Stimulated activated CD8-positive, alpha-beta memory T cell treated with anti-CD3 and anti-CD28 coated beads, Interleukin-4, amount 100 ng/mL, for 24 hours (primary cell): ENCODE measurements at regions not wholly inside any gene's neighbourhood (a gene's known extent, or its start where the extent isn't known, plus 50 kb on each side); places are given as distances from the start of the nearest gene placed in this dataset.
"Not testable (repeated sequence)": the region's sequence is repeated elsewhere in the genome, so short reads cannot be mapped to it uniquely, and the experiment has no call there.

Source experiments
- DNase-seq: peaks from one replicate; pipeline ENCODE4 v3.0.0-alpha.2; 2020; ENCODE audit warnings: low read depth

DNA sequence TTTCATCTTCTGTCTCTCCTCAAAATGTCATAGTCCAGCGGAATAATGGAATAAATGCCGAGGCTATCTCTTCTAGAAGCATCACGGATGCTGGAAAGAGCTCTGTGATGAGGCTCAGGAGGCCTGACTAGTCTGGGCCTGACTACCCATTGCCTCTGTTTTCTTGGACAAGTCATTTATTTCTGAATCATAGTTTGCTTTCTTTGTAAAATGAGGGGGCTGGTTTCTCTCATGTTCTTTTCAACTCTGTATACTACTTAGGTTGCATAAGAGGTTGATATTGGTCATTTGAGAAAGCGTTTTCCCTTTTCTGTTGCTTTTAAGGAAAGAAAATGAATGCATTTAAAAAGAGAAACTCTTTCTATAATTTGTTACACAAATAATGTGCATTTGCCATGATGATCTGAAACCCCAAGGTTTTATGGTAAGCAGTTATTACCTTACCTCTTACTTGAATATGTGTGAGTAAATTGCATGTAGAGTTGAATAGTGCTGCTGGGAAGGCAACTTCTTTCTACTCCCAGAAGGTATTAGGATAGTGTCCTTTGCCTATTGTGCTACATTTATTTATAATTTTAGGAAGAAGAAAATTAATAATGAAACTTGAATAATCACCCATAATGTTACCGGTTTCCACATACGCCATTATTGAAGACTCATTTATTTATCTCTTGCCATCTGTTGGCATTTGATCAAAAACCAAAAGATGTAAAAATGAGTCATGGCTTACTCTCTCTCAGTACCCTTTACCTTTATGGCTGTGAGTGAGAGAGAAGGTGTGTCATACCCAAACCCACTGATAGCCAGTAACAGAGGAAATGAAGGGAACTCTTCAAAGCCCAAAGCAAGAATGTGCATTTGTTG, 179.1 kb downstream of the FASLG start:
- DNase-seq = no peak

DNA sequence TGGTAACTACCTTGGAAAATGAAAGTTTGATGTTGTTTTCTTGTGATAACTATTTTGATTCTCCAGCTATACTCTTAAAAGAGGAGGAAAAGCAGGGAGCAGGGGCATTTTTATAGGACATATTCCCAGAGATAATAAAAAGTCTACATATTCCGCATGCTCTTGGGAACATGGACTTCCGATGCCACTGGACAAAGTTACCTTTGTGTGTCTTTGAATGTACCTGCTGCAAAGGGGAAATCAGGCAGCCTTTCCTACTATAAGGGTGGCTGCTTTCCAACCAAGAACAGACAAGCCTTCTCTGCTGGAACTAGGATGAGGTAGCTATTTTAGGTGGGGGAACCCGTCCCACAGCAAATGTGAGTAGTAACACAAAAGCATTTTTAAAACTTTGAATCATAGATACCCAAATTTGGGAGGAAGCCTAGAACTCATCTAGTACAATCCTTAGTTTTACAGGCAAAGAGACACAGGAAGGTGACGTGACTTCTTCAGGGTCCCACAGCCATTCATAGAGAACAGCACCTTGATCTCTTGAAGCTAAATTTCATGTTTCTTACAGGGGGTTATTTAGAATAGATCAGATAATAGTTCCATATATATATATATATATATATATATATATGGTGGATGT, 179.9 kb downstream of the FASLG start:
- DNase-seq = no peak

DNA sequence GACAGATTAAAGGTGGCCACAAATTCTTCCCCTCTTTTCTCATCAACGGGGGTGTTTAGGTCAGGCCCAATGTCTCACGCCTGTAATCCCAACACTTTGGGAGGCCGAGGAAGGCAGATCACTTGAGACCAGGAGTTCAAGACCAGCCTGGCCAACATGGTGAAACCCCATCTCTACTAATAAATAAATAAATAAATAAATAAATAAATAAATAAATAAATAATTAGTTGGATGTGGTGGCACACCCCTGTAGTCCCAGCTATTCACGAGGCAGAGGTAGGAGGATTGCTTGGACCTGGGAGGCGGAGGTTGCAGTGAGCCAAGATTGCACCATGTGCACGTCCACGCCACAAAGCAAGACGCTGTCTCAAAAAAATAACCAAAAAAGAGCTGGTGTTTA, 180.7 kb downstream of the FASLG start:
- not testable (repeated sequence) for DNase-seq

DNA sequence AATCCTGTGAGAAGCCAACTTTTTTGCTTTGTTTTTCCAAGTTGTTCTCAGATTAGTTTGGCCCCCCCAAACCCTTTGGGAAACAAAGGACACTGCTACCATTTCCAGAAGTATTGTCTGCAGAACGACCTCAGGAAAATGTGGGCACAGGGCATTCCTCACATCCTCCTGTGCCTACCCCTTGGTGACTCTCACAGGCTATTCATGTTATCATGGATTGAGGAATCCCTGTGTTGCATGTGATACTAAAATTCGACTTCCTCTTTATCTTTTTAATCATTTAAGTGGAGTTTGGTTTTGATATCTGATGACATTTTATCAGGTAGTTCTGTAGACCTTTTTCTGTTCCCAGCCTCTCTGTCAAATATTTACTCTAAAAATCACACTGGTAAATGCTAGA, 184.5 kb downstream of the FASLG start:
- no peak for DNase-seq

DNA sequence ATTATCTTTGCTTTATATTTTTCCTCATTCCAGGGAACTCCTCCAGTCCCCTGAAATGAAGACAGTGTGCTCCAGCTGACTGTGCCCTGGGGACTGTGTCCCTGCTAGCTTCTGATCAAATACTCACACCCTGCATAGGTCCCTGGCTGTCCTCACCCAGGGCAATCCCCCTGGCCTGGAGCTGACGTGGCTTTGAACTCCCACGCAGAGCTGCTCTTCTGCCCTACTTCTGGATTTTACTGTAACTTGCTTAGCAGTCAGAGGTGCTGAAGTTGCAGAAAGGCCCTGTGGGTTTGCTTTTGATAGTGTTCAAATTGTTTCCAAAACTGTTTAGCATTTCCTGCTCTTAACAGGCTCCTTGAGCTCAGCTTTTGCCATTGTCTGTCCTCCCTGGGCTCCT, 186.5 kb downstream of the FASLG start:
- peak; percentile 56 for DNase-seq

DNA sequence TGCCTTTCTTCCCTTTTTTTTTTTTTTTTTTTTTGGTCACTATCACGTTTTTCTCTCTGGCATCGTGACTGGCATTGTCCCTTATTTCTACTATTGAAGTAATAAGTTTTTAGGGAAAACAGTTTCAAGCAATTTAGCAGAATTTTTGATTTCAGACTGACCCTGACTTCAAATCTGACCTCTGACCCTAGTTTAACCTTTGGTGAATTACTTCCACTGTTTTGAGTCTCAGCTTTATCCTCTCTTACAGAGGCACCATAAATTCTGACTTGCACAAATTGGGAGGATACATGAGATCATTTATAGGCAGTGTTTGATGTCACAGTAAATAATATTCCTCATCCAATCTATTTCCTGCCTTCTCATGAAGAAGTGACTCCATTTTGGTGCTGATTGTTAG, 187.0 kb downstream of the FASLG start:
- no peak for DNase-seq

DNA sequence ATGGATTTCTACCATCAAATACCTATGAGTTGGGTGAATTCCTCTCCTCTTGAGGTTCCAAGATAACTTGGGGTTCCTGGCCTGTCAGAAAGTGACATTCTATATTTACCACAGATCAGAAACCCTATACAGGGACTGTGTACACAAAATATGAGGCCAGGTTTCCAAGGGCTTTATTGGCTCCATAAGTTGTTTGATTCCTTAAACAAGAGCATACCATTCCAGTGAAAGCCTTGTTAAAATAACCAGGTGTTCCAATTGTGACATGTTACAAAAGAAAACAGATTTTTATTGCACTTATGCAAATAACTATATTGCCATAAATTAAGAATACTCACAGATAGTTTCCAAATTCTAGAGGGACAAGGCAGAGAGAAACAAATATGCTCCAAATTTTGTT, 188.9 kb downstream of the FASLG start:
- DNase-seq = not testable (repeated sequence)

DNA sequence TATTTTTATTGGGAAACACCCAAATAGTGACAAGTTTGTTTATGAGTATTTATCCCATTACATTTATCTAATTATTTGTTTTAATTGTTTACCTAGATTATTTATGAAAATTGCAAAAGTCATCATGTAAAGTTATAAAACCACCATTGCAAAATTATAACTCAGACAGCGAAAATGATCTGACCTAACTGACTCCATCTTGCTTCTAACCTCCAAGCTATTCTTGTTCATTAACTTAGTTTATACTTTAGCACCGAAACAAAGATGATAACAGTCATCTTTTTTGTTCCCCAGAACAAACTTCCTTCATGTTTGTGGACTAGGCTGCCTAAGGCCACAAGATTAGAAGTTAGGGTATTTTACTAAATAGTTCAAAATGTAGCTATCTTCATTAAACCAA, 190.8 kb downstream of the FASLG start:
- no peak for DNase-seq

DNA sequence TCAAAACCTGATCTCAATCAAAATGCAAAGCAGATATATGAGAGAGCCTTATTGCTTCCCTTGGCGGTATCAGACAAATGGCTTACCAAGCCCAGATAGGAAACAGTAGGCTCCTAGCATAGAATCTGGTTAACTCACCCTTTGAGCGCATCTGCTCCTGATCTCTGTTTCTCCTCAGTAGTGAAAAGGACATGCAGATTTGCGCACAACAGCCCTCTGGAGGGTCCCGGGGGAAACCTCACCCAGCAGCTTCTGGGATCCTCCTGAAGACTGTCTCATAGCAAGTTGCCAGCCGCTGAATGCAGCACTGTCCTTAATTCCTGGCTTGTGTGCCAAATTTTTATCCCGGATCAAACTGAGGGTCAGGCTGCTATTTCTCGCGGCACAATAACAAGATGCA, 192.2 kb downstream of the FASLG start:
- DNase-seq = no peak

DNA sequence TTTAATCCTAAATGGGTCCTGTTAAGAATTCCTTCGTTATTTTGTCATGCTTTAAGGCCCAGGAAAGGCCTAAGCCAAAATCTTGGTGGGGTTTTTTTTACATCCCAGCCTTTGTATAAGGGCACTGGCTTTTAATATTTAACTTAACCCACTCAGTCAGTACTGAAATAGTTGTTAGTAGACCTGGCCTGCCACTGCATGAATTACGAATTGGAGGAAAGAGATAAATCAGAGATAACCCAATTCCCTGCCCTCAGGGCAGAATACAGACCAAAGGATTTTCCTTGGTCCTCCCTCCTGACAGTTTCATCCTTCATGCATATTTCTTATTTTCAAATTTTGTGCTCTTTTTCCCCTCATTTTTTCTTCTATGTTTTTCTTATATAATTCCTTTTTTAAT, 193.0 kb downstream of the FASLG start:
- DNase-seq = no peak

DNA sequence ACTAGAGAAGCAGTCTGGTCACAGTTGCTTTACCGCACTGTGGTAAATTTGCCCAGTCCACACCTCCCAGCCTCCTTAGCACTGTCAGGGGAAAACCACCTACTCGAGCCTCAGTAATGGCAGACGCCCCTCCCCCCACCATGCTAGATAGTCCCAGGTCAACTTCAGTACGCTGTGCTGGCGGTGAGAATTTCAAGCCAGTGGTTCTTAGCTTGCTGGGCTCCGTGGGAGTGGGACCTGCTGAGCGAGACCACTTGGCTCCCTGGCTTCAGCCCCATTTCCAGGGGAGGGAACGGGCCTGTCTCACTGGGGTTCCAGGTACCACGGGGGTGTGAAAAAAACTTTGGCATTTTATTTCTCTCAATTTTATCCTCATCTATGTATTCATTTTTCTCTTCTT, 194.8 kb downstream of the TNFSF18 start:
- not testable (repeated sequence) for DNase-seq

DNA sequence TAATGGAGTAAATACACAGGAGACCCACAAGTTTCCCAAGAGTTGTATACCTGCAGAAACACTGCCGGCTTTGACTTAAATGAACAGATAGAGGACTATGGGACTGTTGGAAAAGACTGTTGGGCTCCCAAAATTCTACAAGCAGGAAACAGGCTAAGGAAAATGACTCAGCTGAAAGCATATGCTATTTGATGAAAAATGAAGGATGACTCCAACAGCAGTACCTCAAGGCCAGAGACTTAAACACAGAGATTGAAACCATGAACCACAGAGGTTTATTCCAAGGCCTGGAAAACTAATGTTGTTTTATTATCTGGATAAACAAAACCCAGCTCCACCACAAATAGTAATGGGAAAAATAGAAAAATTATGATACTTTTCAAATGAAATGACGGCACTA, 187.7 kb downstream of the TNFSF18 start:
- DNase-seq = no peak

DNA sequence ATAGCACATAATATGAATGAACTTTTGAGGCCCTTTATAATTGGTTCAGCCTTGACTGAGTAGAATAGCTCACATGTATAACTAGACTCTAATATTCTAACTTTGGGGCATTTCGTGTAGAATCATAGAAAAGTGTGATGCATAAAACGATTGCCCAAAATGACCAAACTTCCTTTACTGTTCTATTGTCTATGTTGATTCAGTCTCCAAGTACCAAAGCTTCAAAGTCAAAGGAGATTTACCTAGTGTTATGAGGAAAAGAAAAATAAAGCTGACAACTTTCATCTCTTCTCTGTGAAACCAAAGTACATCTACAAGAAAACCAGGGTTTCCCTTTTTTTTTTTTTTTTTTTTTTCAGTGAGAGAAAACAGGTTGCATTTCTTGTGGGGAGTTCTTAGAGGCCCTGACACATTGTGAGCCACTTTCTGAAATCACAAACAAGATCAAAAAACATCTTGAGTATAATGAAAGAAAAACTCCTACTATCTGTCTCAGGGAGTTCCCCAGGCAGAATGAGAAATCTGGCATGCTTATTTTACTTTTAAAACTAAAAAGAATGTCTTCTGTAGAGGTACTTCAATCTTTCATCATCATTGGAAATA, 183.4 kb downstream of the TNFSF18 start:
- DNase-seq = no peak

DNA sequence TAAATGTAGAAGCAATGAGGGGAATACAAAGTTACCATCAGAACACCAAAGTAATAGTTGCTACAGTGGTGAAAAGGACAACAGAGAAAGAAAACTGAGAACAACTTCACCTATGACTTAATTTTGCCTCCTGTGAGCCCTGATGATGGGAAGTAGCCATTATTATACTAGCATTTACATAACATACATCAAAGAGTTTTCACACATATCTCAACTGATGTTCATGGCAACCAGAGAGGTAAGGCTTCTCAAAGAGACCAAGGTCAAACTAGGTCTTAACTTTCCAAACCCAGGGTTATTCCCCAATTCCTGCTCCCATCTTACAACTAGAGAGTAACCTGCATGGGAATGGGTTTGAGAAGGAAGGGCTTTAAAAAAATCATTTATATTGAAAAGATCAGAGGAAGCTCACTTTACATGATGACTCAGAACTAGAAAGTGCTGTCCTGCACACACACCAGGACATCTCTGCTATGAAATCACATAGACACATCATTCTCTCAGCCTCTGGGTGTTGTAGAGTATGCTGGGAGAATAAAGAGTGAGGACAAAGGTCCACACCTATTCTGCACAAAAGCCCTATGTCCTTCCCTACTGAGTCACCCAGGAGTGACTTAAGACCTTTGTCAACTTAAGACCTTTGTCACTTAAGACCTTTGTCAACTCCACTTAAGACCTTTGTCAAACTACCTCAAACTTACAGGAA, 179.7 kb downstream of the TNFSF18 start:
- no peak for DNase-seq

DNA sequence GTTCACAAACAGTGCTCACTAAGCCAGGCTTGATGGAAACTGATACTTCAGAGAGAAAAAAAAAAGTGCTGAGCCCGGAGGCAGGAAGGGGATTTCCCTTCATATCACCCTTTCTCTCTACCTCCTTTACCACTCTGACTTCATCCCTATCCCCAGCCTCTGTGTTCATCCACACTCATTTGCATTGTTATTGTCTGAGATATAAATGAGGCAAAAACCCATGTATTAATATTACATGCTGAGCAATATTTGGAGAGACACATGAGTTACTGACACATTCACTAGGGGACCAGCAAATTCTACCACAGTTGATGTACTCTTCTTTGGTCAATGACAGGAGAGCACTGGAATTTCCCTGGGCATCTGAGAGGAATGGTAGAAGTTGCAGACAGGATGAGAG, 175.8 kb downstream of the TNFSF18 start:
- no peak for DNase-seq

DNA sequence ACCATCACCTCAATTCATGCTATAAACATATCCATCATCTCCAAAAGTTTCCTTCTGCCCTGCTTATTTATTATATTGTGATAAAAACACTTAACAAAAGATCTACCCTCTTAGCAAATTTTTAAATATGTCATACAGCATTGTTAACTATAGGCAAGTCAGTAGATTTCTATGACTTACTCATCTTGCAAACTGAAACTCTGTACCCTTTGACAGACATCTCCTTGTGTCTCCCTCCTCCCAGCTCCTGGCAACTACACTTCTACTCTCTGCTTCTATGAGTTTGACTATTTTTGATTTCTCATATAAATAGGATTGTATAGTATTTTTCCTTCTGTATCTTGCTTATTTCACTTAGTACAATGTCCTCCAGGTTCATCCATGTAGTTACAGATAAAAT, 174.8 kb downstream of the TNFSF18 start:
- DNase-seq = no peak

DNA sequence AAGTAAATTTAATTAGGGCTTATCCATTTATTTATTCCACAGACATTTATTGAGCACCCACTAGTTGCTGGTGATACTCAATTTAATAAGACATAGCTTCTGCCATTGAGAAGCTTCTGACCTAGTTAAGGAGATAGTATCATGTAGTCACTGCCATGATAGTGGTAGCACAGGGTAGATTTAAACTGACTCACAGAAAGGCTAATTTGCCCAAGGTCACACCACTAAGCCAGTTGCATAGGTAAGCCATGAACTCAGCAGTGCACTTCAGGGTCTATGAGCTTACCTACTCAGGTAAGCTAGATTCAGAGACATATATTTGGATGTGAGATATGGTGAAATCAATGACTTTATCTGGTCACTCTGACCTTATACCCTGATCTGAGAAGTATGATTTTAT, 168.4 kb downstream of the TNFSF18 start:
- no peak for DNase-seq

DNA sequence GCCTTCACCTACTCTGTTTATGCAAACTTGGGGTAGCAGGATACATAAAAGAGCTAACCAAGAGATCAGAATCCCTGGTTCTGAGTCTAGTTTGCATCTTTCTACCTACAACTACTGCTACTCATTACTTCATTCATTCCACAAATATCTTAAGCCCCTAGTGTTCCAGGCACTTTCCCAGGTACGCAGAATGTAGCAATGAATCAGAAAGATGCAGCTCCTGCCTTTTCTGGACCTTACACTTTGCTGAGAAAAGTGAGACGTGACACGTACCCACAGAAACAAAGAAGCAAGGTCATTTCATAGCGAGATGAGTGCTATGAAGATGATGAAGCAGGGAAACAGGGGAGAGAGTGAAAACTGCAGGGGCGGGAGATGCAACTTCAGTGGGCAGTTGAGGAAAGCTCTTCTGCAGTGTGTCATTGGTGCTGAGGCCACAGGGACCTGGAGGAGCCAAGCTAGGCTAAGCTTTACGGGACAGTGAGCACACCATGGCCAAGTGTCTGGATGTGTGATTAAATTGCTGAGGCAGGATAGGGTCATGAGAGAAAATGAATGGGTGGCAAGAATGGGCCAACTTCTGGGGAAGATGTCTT, 167.9 kb downstream of the TNFSF18 start:
- DNase-seq = no peak

DNA sequence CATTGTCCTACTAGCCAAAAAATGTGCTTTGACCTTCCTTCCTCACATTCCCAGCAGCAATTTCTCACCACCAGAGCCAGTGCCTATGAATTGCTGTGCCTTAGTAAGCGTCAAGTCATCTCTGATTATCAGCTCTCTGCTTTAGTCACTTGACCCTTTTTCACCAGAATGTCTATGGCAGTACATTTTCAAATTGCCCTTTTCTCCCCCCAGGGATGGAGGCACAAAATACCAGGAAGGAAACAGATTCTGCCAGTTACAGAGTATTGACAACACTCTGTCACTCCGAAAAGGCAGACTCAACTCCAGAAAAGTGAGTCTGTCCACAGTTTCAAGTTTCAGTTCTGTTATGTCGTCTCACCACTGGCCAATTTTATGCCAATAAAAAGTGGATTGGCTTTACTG, 167.4 kb downstream of the TNFSF18 start:
- no peak for DNase-seq

DNA sequence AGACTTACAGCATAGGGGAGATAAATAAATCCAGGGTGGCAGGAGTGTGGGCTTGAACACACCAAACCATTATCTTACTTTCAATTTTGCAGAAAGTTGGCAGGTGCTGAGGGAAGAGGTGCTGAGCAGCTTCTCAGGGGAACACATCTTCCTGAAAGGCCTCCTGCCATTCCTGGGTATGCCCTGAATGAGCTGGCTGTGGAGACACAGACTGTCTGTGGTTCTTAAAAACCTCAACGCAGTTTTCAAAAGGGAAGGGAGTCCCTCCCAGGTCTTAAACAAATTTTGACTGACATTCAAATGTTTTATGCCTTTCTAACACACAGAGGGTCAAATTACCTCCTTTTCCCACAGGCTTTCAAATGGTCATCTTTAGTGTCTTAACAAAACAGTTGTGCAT, 166.9 kb downstream of the TNFSF18 start:
- no peak for DNase-seq

DNA sequence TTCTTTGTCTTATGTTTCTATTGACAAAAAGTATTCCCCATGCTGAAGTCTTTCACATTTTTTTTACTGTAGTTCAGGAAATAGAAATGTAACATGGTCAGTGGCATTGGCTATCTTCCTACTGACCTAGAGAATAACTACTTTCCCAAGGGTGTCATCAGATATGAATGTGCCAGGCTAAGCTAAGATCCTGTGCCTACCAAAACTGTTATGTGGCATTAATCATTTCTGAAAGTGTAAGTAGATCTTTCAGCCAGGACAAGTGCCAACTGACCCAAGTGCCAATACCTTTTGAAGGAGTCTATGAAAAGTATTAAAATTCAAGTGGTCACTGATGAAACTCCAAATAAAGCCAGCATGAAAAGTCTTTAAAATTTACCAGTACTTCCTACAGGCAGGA, 165.3 kb downstream of the TNFSF18 start:
- DNase-seq = no peak

DNA sequence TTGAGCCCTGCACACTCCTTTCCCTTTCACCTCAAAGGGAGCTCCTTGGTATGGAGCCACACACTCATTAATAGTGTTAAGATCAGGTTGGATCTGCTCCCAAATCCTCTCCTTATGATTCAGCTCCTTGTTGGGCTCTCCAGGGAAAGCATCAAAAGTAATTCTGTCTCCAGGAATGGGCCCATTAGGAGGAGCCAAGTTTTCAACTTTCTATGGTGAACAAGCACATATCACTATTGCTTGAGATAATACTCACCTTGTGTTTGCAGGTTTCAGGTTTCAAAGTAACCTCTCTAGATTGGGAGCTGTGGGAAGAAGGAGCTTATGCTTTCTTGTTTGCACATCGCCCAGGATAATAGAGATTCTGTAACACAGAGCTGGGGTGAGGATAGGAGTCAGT, 164.8 kb downstream of the TNFSF18 start:
- no peak for DNase-seq
